ENCODE measurements at regions not wholly inside any gene's neighbourhood (a gene's known extent, or its start where the extent isn't known, plus 50 kb on each side); places are given as distances from the start of the nearest gene placed in this dataset.
"Not testable (repeated sequence)": the region's sequence is repeated elsewhere in the genome, so short reads cannot be mapped to it uniquely, and the experiment has no call there.

GRCh38 chr21:35281956-35282355, 232.9 kb upstream of the RUNX1 start:
- FAIRE-seq = no peak
- DNase-seq (ENCODE audit: extremely low spot score, insufficient read length, low read depth) = no peak

GRCh38 chr21:35280231-35280630, 231.1 kb upstream of the RUNX1 start:
- no peak for DNase-seq (ENCODE audit: extremely low spot score, insufficient read length, low read depth)
- FAIRE-seq = no peak

GRCh38 chr21:35275776-35276175, 226.7 kb upstream of the RUNX1 start:
- DNase-seq (ENCODE audit: extremely low spot score, insufficient read length, low read depth) = no peak
- FAIRE-seq = no peak

GRCh38 chr21:35274923-35275322, 225.8 kb upstream of the RUNX1 start:
- FAIRE-seq = no peak
- DNase-seq (ENCODE audit: extremely low spot score, insufficient read length, low read depth) = no peak

- FAIRE-seq = no peak
- DNase-seq (ENCODE audit: extremely low spot score, insufficient read length, low read depth) = no peak
Measured at GRCh38 chr21:35274090-35274489, 225.0 kb upstream of the RUNX1 start.

- FAIRE-seq (no peak), DNase-seq (ENCODE audit: extremely low spot score, insufficient read length, low read depth) (no peak)
Measured at GRCh38 chr21:35273333-35273732, 224.2 kb upstream of the RUNX1 start.

- FAIRE-seq; DNase-seq (ENCODE audit: extremely low spot score, insufficient read length, low read depth): not testable (repeated sequence)
Measured at GRCh38 chr21:35271344-35272118, 222.4 kb upstream of the RUNX1 start.

- DNase-seq (ENCODE audit: extremely low spot score, insufficient read length, low read depth) = no peak
- no peak for FAIRE-seq
Measured at GRCh38 chr21:35268817-35269216, 219.7 kb upstream of the RUNX1 start.

GRCh38 chr21:35268261-35268660, 219.2 kb upstream of the RUNX1 start:
- FAIRE-seq (no peak), DNase-seq (ENCODE audit: extremely low spot score, insufficient read length, low read depth) (no peak)

GRCh38 chr21:35266546-35266945, 217.4 kb upstream of the RUNX1 start:
- DNase-seq (ENCODE audit: extremely low spot score, insufficient read length, low read depth) (no peak), FAIRE-seq (no peak)

- DNase-seq (ENCODE audit: extremely low spot score, insufficient read length, low read depth) (no peak), FAIRE-seq (no peak)
Measured at GRCh38 chr21:35265170-35265877, 216.2 kb upstream of the RUNX1 start.

GRCh38 chr21:35259457-35259856, 210.4 kb upstream of the RUNX1 start:
- FAIRE-seq (no peak), DNase-seq (ENCODE audit: extremely low spot score, insufficient read length, low read depth) (no peak)

- no peak for FAIRE-seq
Measured at GRCh38 chr21:35258521-35258920, 209.4 kb upstream of the RUNX1 start.

GRCh38 chr21:35257413-35257812, 208.3 kb upstream of the RUNX1 start:
- FAIRE-seq (no peak), DNase-seq (ENCODE audit: extremely low spot score, insufficient read length, low read depth) (no peak)

More at GRCh38 chr21:35258521-35258920, 209.4 kb upstream of the RUNX1 start:
- DNase-seq (ENCODE audit: extremely low spot score, insufficient read length, low read depth) = no peak

- DNase-seq (ENCODE audit: extremely low spot score, insufficient read length, low read depth) (no peak), FAIRE-seq (no peak)
Measured at GRCh38 chr21:35256468-35256988, 207.4 kb upstream of the RUNX1 start.

- no peak for FAIRE-seq
- DNase-seq (ENCODE audit: extremely low spot score, insufficient read length, low read depth) = no peak
Measured at GRCh38 chr21:35254765-35255138, 205.7 kb upstream of the RUNX1 start.

- FAIRE-seq (no peak), DNase-seq (ENCODE audit: extremely low spot score, insufficient read length, low read depth) (no peak)
Measured at GRCh38 chr21:35254006-35254764, 205.1 kb upstream of the RUNX1 start.

- DNase-seq (ENCODE audit: extremely low spot score, insufficient read length, low read depth) = no peak
- FAIRE-seq = no peak
Measured at GRCh38 chr21:35252831-35253230, 203.7 kb upstream of the RUNX1 start.

- no peak for FAIRE-seq
Measured at GRCh38 chr21:35249636-35250035, 200.5 kb upstream of the RUNX1 start.

GRCh38 chr21:35245879-35246278, 196.8 kb upstream of the RUNX1 start:
- DNase-seq (ENCODE audit: extremely low spot score, insufficient read length, low read depth) (no peak), FAIRE-seq (no peak)

More at GRCh38 chr21:35249636-35250035, 200.5 kb upstream of the RUNX1 start:
- no peak for DNase-seq (ENCODE audit: extremely low spot score, insufficient read length, low read depth)

- FAIRE-seq (no peak), DNase-seq (ENCODE audit: extremely low spot score, insufficient read length, low read depth) (no peak)
Measured at GRCh38 chr21:35244514-35244913, 195.4 kb upstream of the RUNX1 start.
